ENCODE measurements at regions not wholly inside any gene's neighbourhood (a gene's known extent, or its start where the extent isn't known, plus 50 kb on each side); places are given as distances from the start of the nearest gene placed in this dataset.
"Not testable (repeated sequence)": the region's sequence is repeated elsewhere in the genome, so short reads cannot be mapped to it uniquely, and the experiment has no call there.

DNA sequence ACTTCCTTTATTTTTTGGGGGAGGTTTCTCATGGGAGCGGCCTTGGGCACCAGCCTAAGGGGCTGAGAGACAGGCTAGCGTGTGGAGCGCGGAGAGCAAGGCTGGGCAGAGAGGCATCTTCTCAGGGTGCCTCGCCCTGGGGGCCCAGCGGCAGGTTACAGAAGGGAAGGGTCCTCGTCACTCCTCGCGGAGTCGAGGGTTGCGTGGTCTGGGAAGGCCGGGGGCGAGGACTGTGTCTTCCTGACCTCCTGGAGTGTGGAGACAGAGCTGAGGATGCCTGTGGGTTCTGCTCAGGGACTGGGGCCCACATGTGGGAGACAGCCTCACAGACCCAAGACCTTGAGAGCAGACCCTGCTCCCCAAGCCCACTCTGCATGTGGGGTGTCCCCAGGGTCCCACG is 79.6 kb upstream of the LRPAP1 start:
- DNase-seq, result no peak

DNA sequence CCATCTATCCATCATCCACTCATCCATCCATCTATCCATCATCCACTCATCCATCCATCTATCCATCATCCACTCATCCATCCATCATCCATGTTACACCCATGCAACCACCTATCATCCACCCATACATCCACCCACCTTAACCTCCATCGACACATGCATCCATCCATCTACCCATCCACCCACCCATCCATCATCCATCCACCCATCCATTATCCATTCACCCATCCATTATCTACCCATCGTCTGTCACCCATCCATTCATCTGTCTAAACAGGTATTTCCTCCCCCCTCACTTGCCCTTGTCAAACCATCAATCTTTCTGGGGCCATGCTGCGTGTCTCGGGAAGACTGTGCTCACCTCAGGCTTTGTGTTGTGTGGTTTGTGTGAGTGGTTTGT is 78.6 kb upstream of the LRPAP1 start:
- not testable (repeated sequence) for DNase-seq

DNA sequence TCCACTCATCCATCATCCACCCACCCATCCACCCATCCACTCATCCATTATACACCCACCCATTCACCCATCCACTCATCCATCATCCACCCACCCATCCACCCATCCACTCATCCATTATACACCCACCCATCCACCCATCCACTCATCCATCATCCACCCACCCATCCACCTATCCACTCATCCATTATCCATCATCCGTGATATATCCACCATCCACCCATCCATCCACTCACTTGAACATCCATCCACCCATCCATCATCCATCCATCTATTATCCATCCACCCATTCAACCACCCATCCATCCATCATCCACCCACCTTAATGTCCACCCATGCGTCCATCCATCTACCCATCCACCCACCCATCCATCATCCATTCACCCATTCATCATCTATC is 77.7 kb upstream of the LRPAP1 start:
- not testable (repeated sequence) for DNase-seq

DNA sequence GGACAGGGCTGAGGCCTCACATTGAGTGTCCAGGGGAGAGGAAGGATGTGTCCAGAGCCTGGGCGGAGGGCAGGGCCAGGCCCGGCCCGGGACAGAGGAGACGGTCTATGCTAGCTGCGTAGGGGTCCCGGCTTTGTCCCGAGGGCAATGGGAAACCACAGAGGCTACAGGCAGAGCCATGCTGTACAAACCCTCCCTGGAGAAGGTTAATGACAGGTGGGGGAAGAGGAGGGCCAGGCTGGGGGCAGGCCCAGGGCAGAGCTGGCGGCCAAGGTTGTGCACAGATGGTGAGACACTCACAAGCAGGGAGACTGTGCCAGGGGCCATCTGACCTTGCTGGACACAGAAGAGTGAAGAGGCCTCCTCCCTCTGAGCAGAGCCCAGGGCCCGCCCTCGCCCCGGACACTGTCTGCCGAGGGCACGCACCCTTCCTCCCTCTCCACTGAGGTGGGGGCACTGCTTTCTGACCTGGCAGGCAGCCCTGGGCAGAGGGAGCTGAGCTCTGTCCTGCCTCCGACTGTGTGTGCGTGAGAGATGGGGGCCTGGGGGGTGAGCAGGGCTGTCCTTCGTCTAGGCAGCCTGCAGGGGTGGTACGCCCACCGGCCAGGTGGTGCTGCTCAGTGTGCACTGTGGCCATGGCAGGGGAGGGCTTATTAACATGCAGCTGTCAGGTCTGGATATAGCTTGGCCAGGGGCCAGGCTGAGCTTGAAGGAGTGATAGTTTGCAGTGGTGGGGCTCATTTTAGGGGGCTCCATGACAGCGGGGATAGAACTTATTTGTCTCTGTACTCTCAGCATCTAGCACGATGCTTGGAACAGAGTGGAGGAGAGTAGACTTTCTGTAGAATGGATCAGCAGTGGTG is 75.7 kb upstream of the LRPAP1 start:
- DNase-seq, result no peak

DNA sequence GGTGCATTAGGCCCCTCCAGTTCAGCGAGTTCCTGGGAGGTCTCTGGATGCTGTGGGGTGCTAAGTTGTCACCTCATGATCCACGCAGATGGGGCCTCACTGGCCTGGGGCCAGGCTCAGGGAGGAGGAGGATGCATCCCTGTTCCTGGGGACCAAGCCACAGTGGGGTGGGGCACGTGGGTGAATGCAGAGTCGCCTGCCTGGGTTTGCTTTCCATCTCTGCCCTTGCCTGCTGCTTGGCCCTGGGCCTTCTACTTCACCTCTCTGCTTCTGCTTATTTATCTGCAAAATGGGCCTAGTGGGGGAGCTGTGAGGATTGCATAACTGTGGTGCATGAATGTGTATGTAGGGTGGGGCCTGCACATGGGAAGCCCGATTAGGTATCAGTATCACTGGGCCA is 74.6 kb upstream of the LRPAP1 start:
- DNase-seq, result not testable (repeated sequence)

DNA sequence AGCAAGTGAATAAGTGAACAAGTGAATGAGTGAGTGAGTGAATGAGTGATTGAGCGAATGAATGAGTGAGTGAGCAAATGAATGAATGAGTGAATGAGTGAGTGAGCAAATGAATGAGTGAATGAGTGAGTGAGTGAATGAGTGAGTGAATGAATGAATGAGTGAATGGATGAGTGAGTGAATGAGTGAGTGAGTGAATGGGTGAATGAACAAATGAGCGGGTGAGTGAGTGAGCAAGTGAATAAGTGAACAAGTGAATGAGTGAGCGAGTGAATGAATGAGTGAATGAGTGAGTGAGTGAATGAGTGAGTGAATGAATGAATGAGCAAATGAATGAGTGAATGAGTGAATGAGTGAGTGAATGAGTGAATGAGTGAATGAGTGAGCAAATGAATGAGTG is 74.0 kb upstream of the LRPAP1 start:
- not testable (repeated sequence) for DNase-seq

DNA sequence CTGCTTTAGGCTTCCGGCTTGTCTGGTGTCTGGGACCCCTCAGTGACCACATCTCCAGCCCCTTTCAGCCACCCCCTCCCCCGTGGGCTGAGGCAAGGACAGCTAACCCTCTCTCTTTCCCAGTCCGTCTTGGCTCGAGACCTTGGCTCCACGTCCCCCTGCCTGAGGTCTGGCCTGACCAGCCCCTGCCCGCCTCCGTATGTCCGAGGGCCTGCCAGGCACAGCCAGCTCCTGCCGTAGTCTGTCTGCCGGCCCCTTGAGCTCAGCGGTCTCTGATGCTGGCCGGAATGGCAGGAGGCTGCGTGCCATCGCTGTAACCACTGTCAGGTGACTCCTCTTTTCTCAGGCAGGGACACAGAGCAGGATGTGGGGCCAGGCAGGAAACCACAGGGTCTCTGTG is 73.3 kb upstream of the LRPAP1 start:
- no peak for DNase-seq

DNA sequence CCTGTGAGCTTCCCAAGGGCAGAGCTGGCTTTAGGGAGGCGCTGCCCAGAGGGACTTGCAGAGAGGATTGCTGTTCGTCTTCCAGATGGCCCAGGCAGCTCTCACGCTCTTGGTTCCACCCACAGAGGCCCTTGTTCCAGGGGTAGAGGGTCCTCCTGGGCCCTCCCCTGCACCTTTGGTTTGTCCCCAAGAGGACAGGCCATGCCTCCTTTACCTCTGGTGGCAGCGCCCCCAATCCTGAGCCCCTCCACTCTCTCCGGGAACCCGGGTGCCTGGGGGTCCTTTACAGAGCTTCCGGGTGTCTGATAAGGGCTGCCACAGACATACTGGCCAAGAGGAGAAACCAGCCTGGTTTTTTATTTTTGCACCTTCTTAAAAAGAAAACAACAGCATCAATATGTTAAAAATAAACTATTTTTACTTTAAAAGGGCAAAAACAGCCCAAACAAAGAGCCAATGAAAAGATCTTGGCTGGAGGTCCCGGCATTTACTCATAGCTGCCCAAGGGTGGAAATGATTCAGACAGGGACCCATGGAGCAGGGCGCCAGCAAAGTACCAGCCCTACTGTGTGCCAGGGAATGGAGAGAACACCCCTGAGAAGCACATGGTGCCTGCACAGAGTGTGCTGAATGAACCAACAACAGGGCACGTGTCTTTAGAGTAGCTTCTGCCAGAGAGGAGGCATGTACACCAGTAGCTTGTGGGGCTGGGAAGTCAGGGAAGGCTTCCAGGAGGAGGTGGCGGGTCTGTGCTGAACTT is 70.8 kb upstream of the LRPAP1 start:
- DNase-seq, result not testable (repeated sequence)

DNA sequence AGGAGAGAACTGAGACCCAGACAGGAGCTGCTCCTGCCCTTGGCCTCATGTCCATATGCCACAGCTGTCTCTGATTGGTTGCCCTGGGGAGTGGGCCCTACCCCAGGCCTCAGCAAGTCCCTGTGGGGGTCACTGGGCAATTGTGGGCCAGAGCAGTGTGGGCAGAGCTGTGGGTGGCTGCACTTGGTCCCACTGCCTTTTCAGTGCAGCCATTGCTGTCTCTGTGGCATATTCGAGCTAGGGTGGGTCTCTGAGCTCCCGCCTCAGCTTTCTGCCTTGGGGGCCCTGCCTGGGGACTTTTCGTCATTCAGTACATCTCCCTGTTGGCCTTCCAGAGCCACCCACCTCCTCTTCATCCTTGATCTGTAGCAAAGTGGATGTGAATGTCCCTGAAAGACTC is 69.8 kb upstream of the LRPAP1 start:
- DNase-seq, result no peak

DNA sequence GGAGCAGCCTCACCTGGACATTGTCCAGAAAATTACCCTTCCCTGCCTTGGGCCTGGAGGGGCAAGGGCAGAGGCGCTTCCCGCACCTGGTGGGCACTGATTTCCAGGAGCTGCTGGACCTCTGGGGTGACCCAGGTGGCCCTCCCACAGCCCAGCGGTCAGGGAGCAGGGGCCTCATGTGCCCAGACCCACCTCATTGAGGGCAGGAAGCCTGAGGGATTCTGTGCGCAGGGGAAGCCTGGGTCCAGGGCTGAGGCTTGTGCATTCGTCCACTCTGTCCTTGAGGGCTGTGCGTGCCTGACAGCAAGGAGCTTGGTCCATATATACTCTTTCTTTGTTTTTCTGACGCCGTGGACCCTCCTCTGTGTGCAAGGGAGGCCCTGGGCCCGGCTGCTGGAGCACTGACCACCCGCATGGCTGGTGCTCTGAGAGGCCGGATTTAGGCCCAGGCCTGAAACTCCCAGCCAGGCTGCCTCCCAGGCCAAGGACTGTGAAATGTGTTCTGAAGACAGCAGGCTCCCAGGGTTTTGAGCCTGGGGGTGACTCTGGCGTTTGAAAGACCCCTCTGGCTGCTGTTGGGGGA is 69.0 kb upstream of the LRPAP1 start:
- DNase-seq, result not testable (repeated sequence)

DNA sequence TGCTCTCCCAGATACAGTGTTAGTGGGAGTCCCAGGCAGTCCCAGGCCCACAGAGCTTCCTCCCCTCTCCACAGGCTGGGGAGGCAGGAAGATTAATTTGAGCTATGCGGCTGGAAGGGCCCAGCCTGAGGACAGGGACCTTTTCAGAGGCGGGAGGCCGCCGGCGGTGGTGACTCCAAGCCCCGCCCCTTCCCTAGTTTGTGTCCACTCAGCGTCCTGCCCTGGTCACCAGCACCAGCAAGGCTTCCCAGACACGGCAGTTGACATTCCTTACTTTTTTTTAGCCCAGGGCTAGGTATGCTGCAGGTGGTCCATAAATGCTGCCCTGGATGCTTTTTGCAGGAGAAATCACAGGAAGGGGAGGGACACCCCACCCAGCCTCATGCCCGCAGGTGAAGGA is 67.7 kb upstream of the LRPAP1 start:
- no peak for DNase-seq

DNA sequence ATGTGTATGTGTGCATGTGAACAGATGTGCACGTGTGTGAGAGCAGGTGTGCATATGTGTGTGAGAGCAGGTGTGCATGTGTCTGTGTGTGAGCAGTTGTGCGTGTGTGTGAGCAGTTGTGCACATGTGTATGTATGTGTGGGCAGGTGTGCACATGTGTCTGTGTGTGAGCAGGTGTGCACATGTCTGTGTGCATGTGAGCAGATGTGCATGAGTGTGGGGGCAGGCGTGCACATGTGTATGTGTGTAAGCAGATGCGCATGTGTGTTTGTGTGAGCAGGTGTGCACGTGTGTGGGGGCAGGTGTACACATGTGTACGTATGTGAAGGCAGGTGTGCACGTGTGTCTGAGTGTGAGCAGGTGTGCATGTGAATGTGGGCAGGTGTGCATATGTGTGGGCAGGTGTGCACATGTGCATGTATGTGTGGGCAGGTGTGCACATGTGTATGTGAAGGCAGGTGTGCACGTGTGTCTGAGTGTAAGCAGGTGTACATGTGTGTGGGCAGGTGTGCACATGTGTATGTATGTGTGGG is 66.5 kb upstream of the LRPAP1 start:
- DNase-seq, result no peak

DNA sequence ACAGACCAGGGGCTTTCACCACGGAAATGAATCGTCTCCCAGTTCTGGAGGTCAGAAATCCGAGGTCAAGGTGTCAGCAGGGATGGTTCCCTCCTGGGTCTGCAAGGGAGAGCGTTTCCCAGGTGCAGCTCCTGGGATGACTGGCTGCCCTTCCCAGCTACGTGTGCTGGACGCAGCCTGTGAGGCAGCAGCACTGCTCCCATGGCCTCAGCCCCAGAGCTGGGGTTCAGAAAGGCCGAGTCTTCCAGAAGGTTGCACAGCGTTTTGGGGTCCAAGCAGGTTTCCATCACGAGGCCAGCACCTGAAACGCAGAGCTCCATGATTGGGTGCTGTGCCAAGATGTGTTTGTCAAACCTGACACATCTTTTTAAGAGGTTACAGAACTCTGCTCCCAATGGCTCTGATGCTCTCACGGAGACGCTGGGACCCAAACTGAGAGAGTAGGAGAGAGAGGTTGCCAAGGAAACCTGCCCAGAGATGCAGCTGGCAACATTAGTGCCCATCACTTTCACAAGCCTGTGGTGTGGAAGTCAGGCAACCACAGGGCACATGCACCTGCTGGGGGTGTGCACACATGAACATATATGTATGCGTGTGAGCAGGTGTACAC is 65.8 kb upstream of the LRPAP1 start:
- not testable (repeated sequence) for DNase-seq

DNA sequence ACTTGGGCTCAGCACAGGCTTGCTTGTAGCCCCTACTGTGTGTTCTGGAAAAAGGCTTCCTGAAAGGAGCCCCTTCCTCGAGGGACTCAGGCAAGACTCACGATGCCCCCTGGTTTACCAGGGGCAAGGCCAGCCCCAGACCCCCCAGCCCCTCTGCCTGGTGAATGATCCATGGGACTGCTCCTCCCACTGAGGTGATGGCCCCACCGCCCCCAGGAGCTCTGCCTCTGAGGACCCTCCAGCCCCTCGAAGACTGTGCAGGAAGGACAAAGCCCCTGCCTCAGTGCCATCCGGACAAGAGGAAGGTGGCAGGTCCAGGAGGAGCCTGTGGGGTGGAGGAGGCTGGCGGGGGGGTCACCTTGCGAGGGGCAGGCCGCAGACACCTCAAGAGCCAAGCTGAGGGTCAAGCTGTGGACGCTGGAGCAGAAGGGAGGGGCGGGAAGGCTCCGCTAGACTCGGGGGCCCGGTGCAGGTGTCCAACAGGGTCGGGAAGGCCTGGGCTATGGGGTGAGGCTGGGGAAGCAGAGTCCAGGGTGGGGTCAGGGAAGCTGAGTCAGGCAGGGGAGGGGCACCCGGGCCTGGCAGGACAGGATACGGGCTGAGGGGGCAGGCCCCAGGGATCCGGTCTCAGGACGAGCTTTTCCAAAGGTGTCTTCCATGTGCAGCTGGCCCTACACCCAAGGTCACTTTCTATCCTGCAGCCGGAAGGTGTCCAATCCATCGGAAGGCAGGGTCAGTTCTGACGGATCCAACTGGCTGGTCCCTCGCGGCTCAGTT is 64.9 kb upstream of the LRPAP1 start:
- not testable (repeated sequence) for DNase-seq

DNA sequence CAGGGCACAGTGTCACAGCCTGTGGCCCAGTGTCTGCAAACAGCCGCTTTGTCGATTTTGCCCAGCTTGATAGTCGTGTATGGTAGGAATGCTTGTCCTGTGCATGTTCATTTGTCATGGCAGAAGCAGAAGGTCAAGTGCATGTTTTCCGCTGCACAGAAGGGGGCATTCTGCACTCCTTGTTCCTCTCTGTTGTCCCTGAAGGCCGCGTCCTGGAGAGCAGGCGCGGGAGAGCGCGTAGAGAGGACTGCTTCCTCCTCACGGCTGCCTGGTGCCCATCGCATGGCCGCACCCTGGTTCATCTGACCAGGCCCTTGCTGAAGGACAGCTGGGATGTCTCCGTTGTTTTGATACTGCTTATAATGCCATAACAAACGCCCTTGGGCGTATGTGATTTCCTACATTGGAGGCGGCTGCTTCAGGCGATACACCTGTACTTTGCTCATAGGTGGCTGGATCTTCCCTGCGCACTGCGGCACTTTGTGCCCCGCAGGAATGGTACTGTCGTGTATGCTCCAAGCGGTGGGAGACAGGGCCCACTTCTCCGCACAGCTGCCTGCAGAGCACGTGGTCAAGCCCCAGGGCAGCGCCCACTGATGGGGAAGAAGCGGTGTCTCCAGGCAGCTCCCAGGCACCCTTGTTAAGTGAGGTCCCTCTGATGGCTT is 63.5 kb upstream of the LRPAP1 start:
- not testable (repeated sequence) for DNase-seq

DNA sequence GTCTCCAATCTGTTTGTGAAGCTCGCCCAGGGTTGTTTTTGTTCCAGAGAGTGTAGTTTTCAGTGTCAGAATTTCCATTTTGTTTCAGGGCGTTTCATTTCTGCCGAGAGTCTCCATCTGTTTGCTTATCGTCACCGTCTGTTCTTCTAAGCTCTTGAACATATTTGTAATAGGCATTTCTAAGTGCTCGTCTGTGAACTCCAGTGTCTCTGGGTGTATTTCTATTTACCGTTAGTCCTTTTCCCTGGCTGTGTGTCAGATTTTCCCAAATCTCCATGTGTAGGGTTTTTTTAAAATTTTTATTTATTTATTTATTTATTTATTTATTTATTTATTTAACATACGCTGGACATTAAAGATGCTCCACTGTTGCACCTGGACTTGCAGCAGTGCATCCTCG is 62.5 kb upstream of the LRPAP1 start:
- not testable (repeated sequence) for DNase-seq

DNA sequence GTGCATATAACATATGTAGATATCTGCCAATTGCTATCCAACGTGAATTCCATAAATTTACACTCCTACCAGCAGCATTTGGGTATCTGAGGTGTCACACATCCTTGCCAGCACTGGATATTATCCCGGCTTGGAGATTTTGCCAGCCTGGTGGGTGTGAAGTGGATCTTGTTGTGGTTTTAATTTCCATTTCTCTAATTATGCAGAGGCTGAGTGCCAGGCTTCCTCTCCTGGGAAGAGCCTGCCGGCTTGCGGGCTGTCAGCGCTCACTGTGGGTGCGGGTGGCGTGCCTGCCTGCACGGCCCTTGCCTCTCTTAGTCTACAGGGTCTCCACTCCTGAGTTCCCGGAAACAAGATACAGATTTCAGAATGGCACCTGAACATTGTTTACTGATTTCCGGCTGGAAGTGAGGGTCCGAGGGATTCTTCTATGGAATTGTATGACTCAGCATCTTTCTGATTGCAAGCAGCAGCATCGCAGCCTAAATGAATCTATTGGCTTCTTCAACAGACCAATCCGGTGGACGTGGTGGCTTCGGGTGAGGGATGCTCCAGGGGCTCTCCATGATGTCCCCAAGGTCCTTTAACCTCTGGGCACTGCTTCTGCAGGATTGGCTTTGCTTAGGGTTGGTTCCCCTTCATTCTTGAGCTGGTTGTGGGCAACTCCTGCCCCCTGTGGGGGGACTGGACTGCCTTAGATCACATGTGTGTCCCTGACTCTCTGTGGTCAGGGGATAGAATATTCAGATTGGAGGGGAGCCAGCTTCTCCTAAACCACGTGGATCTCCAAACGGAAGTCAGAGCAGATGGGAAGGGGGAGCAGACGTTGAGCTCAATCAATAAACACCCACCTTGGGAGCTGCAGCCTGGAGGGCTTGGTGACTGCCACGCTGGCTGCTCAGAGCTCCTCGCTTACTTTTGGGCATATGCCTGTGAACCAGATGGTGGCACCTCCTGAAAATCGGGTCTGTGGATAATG is 58.0 kb upstream of the LRPAP1 start:
- DNase-seq, result not testable (repeated sequence)

DNA sequence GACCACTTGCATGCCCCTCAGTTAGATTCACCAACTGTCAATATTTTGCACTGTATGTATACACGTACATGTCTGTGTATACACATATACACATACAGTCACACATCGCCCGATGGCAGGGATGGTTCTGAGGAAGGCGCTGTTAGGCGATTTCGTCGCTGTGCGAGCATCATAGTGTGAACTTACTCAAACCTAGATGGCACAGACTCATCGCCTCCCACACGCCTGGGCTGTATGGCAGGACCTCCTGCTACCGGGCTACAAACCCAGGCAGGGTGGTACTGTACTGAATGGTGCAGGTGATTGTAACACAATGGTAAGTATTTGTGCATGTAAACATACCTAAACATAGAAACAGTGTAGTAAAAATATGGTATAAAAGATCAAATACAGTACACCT is 57.2 kb upstream of the LRPAP1 start:
- DNase-seq, result not testable (repeated sequence)

DNA sequence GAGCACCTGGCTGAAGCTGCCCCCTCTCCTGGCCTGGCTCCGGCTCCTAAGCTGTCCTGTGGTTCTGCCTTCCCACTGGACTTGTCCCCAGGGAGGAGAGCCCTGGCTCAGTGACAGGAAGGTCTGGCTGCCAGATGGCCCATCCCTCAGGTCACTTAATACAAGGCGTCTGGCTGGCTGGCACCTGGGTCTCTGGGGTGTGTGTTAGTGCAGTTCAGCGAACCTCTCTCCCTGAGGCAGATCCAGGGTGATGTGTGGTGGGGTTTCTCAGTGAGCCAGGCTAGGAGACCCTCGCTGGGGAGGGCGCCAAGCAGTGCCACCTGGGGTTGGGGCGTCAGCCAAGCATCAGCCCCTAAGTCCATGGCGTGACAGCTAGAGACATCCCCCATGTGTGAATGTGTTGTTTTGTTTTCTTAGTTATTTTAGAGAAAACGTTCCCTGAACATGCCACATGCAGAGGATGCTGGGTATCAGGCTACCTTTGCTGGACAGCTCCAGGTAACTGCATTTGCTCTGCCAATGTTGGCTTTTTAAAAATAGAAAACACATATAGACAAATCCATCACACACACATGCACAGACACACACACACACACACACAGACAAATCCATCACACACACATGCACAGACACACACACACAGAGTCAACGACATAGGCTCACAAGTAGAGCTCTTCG is 56.4 kb upstream of the LRPAP1 start:
- DNase-seq, result not testable (repeated sequence)

DNA sequence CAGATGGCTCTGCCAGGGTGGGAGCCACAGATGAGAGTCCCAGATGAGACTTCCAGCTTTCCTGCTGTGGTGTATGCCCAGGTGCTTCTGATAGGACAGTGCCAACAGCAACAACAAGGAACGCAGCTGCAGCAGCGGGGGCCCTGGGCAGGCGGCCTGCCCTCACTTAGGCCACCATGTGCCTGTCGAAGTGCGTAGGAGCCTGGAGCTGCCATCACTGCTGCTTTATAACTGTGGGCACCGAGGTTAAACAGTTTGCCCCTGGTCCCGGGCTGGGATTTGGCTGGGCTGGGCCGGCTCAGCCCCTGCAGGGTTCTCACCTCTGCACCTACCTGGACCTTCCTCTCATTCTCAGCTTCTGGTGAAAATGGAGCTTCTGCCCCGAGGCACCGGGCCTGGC is 54.4 kb upstream of the LRPAP1 start:
- DNase-seq, result not testable (repeated sequence)

Data from CD4-positive, alpha-beta T cell treated with Interleukin-17A for 1 hour (primary cell).